GM12878 (cell line): ENCODE measurements at regions not wholly inside any gene's neighbourhood (a gene's known extent, or its start where the extent isn't known, plus 50 kb on each side); places are given as distances from the start of the nearest gene placed in this dataset.

Source experiments
- CBFB ChIP-seq: IDR thresholded peaks from 2 replicates; pipeline ENCODE4 v1.6.1; 2016; ENCODE audit warnings: antibody characterized with exemption, low read depth
- CBX3 ChIP-seq: fragments of 200-600 bp; sonication (generic); IDR thresholded peaks from 2 replicates; pipeline ENCODE4 v1.6.1; 2016; ENCODE audit warnings: low read depth, borderline replicate concordance
- CREM ChIP-seq: IDR thresholded peaks from 2 replicates; pipeline ENCODE4 v1.6.1; 2014; ENCODE audit warnings: antibody characterized with exemption, low read depth
- MXI1 ChIP-seq: fragments of 150-350 bp; IDR thresholded peaks from 2 replicates; pipeline ENCODE4 v1.6.1; 2011; ENCODE audit warnings: low read depth, mild to moderate bottlenecking, inconsistent platforms, low read length, improper control_type of control experiment
- RAD21 ChIP-seq: IDR thresholded peaks from 2 replicates; pipeline ENCODE4 v1.6.1; 2011; ENCODE audit warnings: mild to moderate bottlenecking, low read depth, low read length, moderate library complexity; ENCODE audit not compliant: insufficient read depth
- SMAD1 ChIP-seq: fragments of 450-650 bp; IDR thresholded peaks from 2 replicates; pipeline ENCODE4 v1.6.1; 2018; ENCODE audit warnings: mild to moderate bottlenecking, low read depth; ENCODE audit not compliant: partially characterized antibody
- STAT3 ChIP-seq: IDR thresholded peaks from 2 replicates; pipeline ENCODE4 v1.6.1; 2011; ENCODE audit warnings: low read depth, low read length, improper control_type of control experiment
- TCF3 ChIP-seq: IDR thresholded peaks from 2 replicates; pipeline ENCODE4 v1.6.1; 2012; ENCODE audit warnings: low read depth, mild to moderate bottlenecking, low read length, borderline replicate concordance; ENCODE audit not compliant: insufficient read depth
- ZNF622 ChIP-seq: fragments of 450-650 bp; IDR thresholded peaks from 2 replicates; pipeline ENCODE4 v1.6.1; 2017; ENCODE audit warnings: mild to moderate bottlenecking, inconsistent platforms
- TF ChIP-seq, protein P1 (sequence below): fragments of 450-650 bp; IDR thresholded peaks from 2 replicates; pipeline ENCODE4 v1.6.1; 2017; ENCODE audit warnings: mild to moderate bottlenecking, moderate library complexity
- TF ChIP-seq, protein P2 (sequence below): IDR thresholded peaks from 2 replicates; pipeline ENCODE4 v1.6.1; 2012; ENCODE audit warnings: low read depth, low read length, improper control_type of control experiment
- TF ChIP-seq, protein P3 (sequence below), 3 experiments: IDR thresholded peaks in 2 of 3; conservative IDR thresholded peaks in 1 of 3; 2 replicates each; pipeline ENCODE4 v1.5.1; 2011; ENCODE audit warnings: low read depth in 3 of 3, low read length in 3 of 3, mild to moderate bottlenecking in 3 of 3, control low read depth in 2 of 3, moderate library complexity in 2 of 3, inconsistent platforms in 1 of 3, mixed read lengths in 1 of 3; ENCODE audit not compliant: control insufficient read depth in 2 of 3, insufficient read depth in 1 of 3; ENCODE audit errors: extremely low read depth in 1 of 3
- TF ChIP-seq, protein P4 (sequence below): fragments of 450-650 bp; IDR thresholded peaks from 2 replicates; pipeline ENCODE4 v1.6.1; 2016; ENCODE audit warnings: mild to moderate bottlenecking

DNA sequence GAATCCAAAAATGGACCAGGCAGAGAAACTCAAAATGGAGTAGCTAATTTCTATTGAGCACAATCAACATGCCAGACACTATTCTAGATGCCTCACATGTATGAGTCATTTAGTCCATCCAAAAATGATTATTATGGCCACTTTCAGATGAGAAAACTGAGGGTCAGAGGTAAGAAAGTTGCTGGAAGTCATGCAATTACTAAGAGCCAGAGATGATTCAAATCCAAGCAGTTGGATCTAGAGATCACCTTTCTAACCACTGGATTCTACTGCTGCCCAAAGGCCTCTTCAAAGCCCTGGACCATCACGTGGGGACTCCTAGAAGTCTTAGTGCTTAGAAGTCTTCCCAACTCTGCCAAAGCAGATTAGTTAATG, 51.8 kb upstream of the HMHB1 start (continued):
- TF ChIP-seq, protein P1, sequence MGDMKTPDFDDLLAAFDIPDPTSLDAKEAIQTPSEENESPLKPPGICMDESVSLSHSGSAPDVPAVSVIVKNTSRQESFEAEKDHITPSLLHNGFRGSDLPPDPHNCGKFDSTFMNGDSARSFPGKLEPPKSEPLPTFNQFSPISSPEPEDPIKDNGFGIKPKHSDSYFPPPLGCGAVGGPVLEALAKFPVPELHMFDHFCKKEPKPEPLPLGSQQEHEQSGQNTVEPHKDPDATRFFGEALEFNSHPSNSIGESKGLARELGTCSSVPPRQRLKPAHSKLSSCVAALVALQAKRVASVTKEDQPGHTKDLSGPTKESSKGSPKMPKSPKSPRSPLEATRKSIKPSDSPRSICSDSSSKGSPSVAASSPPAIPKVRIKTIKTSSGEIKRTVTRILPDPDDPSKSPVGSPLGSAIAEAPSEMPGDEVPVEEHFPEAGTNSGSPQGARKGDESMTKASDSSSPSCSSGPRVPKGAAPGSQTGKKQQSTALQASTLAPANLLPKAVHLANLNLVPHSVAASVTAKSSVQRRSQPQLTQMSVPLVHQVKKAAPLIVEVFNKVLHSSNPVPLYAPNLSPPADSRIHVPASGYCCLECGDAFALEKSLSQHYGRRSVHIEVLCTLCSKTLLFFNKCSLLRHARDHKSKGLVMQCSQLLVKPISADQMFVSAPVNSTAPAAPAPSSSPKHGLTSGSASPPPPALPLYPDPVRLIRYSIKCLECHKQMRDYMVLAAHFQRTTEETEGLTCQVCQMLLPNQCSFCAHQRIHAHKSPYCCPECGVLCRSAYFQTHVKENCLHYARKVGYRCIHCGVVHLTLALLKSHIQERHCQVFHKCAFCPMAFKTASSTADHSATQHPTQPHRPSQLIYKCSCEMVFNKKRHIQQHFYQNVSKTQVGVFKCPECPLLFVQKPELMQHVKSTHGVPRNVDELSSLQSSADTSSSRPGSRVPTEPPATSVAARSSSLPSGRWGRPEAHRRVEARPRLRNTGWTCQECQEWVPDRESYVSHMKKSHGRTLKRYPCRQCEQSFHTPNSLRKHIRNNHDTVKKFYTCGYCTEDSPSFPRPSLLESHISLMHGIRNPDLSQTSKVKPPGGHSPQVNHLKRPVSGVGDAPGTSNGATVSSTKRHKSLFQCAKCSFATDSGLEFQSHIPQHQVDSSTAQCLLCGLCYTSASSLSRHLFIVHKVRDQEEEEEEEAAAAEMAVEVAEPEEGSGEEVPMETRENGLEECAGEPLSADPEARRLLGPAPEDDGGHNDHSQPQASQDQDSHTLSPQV = no peak
- no peak for TF ChIP-seq CBFB
- TF ChIP-seq, protein P2, sequence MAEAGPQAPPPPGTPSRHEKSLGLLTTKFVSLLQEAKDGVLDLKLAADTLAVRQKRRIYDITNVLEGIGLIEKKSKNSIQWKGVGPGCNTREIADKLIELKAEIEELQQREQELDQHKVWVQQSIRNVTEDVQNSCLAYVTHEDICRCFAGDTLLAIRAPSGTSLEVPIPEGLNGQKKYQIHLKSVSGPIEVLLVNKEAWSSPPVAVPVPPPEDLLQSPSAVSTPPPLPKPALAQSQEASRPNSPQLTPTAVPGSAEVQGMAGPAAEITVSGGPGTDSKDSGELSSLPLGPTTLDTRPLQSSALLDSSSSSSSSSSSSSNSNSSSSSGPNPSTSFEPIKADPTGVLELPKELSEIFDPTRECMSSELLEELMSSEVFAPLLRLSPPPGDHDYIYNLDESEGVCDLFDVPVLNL = no peak
- TF ChIP-seq TCF3 = no peak
- TF ChIP-seq, protein P3, sequence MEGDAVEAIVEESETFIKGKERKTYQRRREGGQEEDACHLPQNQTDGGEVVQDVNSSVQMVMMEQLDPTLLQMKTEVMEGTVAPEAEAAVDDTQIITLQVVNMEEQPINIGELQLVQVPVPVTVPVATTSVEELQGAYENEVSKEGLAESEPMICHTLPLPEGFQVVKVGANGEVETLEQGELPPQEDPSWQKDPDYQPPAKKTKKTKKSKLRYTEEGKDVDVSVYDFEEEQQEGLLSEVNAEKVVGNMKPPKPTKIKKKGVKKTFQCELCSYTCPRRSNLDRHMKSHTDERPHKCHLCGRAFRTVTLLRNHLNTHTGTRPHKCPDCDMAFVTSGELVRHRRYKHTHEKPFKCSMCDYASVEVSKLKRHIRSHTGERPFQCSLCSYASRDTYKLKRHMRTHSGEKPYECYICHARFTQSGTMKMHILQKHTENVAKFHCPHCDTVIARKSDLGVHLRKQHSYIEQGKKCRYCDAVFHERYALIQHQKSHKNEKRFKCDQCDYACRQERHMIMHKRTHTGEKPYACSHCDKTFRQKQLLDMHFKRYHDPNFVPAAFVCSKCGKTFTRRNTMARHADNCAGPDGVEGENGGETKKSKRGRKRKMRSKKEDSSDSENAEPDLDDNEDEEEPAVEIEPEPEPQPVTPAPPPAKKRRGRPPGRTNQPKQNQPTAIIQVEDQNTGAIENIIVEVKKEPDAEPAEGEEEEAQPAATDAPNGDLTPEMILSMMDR (IDR thresholded peaks at IDR 0.05 in 2 of 3, conservative IDR thresholded peaks at IDR 0.05 in 1 of 3; ENCODE audit: control insufficient read depth in 2 of 3, extremely low read depth in 1 of 3, insufficient read depth in 1 of 3, low read depth in 3 of 3, low read length in 3 of 3) = no peak
- TF ChIP-seq CREM = peak; percentile 85
- TF ChIP-seq ZNF622 = no peak
- TF ChIP-seq, protein P4, sequence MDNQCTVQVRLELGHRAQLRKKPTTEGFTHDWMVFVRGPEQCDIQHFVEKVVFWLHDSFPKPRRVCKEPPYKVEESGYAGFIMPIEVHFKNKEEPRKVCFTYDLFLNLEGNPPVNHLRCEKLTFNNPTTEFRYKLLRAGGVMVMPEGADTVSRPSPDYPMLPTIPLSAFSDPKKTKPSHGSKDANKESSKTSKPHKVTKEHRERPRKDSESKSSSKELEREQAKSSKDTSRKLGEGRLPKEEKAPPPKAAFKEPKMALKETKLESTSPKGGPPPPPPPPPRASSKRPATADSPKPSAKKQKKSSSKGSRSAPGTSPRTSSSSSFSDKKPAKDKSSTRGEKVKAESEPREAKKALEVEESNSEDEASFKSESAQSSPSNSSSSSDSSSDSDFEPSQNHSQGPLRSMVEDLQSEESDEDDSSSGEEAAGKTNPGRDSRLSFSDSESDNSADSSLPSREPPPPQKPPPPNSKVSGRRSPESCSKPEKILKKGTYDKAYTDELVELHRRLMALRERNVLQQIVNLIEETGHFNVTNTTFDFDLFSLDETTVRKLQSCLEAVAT = no peak
- no peak for TF ChIP-seq STAT3
- no peak for TF ChIP-seq SMAD1
- TF ChIP-seq RAD21 = no peak
- no peak for TF ChIP-seq CBX3
- TF ChIP-seq MXI1 = no peak
